ENCODE measurements at regions not wholly inside any gene's neighbourhood (a gene's known extent, or its start where the extent isn't known, plus 50 kb on each side); places are given as distances from the start of the nearest gene placed in this dataset.

- Histone ChIP-seq H3K4me2 (ENCODE audit: insufficient read depth, low read length) (peak overlapping the region; percentile 72), H3K27me3 (ENCODE audit: control insufficient read depth in 2 of 2, insufficient read depth in 2 of 2, low read length in 2 of 2) (no peaks in the 10 kb centered on the region), H3K36me3 (ENCODE audit: control insufficient read depth in 2 of 2, extremely low read depth in 1 of 2, insufficient read depth in 2 of 2, low read length in 2 of 2) (no peaks in the 10 kb centered on the region), H4K20me1 (replicated peaks; ENCODE audit: control insufficient read depth, extremely low read depth, insufficient read depth, low read length) (no peaks in the 10 kb centered on the region), H3K9me3 (replicated peaks; ENCODE audit: control insufficient read depth, insufficient read depth, low read length) (no peaks in the 10 kb centered on the region), H3K27ac (ENCODE audit: insufficient read depth, low read depth, low read length) (peak overlapping the region; percentile 54), H3K79me2 (ENCODE audit: control insufficient read depth, insufficient read depth, low read length) (no peaks in the 10 kb centered on the region), H3K4me3 (replicated peaks in 1 of 3; ENCODE audit: insufficient read depth in 1 of 3, low read depth in 1 of 3, low read length in 3 of 3) (peak overlapping the region; percentile 70 to 87 (median 86)), H3K9ac (replicated peaks; ENCODE audit: extremely low read depth, insufficient read depth, low read length) (peak overlapping the region; percentile 70), H2AFZ (ENCODE audit: low read depth, low read length) (peak overlapping the region; percentile 93), H3K4me1 (ENCODE audit: control insufficient read depth, extremely low read depth, insufficient read depth, low read length) (peaks cover 14% of the 10 kb centered on the region), H3K9me1 (replicated peaks; ENCODE audit: control insufficient read depth, extremely low read depth, insufficient read depth, low read length) (no peaks in the 10 kb centered on the region)
- intact Hi-C loops (cut with micrococcal nuclease) (loop anchor here (1.0 to 2.0 kb wide), 3 partner anchors 16 to 577 kb away; partner anchors contain the start of gene FAM120AOS), dilution Hi-C loops (cut with MboI; ENCODE audit: extremely low pct_ligation_motif_present, low sequenced_read_pairs) (no loop called here)
- ChIA-PET POLR2A (no interaction called here), CTCF (interaction anchor here (1.2 kb wide), 1 partner anchor 16 kb away, joined by 5 read pairs; no protein-coding TSS in a partner anchor)
- BruUV-seq (replicated peaks) = no TSS peak
- TF ChIP-seq POLR2AphosphoS5 (IDR thresholded peaks at IDR 0.05; ENCODE audit: insufficient read depth, low read depth, low read length) (no peak), MAX (IDR thresholded peaks at IDR 0.05; ENCODE audit: insufficient read depth, insufficient read length) (no peak), GATA2 (IDR thresholded peaks at IDR 0.05; ENCODE audit: insufficient read depth, insufficient read length, low read depth, low read length) (no peak)
- FAIRE-seq (no peak), DNase-seq (ENCODE audit: low read depth, low spot score) (no peak)
These were observed 54.3 kb upstream of the PTPDC1 start for GRCh38 chr9:94029932-94030317.

DNA sequence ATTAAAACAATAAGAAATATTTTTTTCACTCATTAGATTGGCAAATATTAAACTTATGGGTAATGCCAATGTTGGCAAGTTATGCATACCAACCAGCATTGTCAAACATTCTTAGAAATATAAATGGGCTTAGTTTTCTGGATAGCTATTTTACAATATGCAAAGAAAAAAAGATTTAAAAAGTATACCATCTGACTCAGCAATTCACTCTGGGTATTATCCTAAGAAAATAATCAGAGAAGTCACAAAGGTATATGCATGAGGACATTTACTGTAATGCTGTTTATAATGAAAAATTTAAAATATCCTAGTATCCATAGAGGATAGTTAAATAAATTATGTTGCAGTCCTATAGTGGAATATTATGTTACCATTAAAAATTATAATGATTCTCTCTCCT is 57.4 kb upstream of the PTPDC1 start:
- no peaks in the 10 kb centered on the region for H3K27me3 ChIP-seq (ENCODE audit: control insufficient read depth in 2 of 2, insufficient read depth in 2 of 2, low read length in 2 of 2)
- CTCF ChIA-PET = interaction anchor here (1.9 kb wide), 1 partner anchor 13 kb away, joined by 15 read pairs; no protein-coding TSS in a partner anchor
- intact Hi-C loops (cut with micrococcal nuclease) = no loop called here

More for the DNA sequence above, 57.4 kb upstream of the PTPDC1 start:
- no peak overlapping the region for H3K9ac ChIP-seq (replicated peaks; ENCODE audit: extremely low read depth, insufficient read depth, low read length)
- TF ChIP-seq, protein P1, sequence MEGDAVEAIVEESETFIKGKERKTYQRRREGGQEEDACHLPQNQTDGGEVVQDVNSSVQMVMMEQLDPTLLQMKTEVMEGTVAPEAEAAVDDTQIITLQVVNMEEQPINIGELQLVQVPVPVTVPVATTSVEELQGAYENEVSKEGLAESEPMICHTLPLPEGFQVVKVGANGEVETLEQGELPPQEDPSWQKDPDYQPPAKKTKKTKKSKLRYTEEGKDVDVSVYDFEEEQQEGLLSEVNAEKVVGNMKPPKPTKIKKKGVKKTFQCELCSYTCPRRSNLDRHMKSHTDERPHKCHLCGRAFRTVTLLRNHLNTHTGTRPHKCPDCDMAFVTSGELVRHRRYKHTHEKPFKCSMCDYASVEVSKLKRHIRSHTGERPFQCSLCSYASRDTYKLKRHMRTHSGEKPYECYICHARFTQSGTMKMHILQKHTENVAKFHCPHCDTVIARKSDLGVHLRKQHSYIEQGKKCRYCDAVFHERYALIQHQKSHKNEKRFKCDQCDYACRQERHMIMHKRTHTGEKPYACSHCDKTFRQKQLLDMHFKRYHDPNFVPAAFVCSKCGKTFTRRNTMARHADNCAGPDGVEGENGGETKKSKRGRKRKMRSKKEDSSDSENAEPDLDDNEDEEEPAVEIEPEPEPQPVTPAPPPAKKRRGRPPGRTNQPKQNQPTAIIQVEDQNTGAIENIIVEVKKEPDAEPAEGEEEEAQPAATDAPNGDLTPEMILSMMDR (IDR thresholded peaks at IDR 0.05; ENCODE audit: extremely low read depth in 1 of 2, insufficient read depth in 1 of 2, low read depth in 1 of 2, low read length in 2 of 2) = no peak
- TF ChIP-seq JUN (IDR thresholded peaks at IDR 0.05; ENCODE audit: borderline replicate concordance, insufficient read depth, insufficient read length, low read depth) (no peak), FOS (IDR thresholded peaks at IDR 0.05; ENCODE audit: borderline replicate concordance, insufficient read depth, low read length) (no peak), MAX (IDR thresholded peaks at IDR 0.05; ENCODE audit: insufficient read depth, insufficient read length) (no peak), EZH2 (IDR thresholded peaks at IDR 0.05; ENCODE audit: borderline replicate concordance, low read depth, low read length, severe bottlenecking) (no peak), POLR2A (IDR thresholded peaks at IDR 0.05; ENCODE audit: low read depth, low read length) (no peak), POLR2AphosphoS5 (IDR thresholded peaks at IDR 0.05; ENCODE audit: insufficient read depth, low read depth, low read length) (no peak), GATA2 (IDR thresholded peaks at IDR 0.05; ENCODE audit: insufficient read depth, insufficient read length, low read depth, low read length) (no peak), MYC (IDR thresholded peaks at IDR 0.05; ENCODE audit: low read depth, low read length) (no peak)
- H3K36me3 ChIP-seq (ENCODE audit: control insufficient read depth in 2 of 2, extremely low read depth in 1 of 2, insufficient read depth in 2 of 2, low read length in 2 of 2) = no peaks in the 10 kb centered on the region
- no peak overlapping the region for H3K4me3 ChIP-seq (replicated peaks in 1 of 3; ENCODE audit: insufficient read depth in 1 of 3, low read depth in 1 of 3, low read length in 3 of 3)
- H3K9me1 ChIP-seq (replicated peaks; ENCODE audit: control insufficient read depth, extremely low read depth, insufficient read depth, low read length) = no peaks in the 10 kb centered on the region
- FAIRE-seq = no peak
- peaks cover 14% of the 10 kb centered on the region for H3K4me1 ChIP-seq (ENCODE audit: control insufficient read depth, extremely low read depth, insufficient read depth, low read length)
- DNase-seq (ENCODE audit: low read depth, low spot score) = no peak
- no peak overlapping the region for H3K4me2 ChIP-seq (ENCODE audit: insufficient read depth, low read length)
- POLR2A ChIA-PET = no interaction called here
- dilution Hi-C loops (cut with MboI; ENCODE audit: extremely low pct_ligation_motif_present, low sequenced_read_pairs) = no loop called here
- H3K27ac ChIP-seq (ENCODE audit: insufficient read depth, low read depth, low read length) = no peak overlapping the region
- H2AFZ ChIP-seq (ENCODE audit: low read depth, low read length) = no peak overlapping the region
- H4K20me1 ChIP-seq (replicated peaks; ENCODE audit: control insufficient read depth, extremely low read depth, insufficient read depth, low read length) = no peaks in the 10 kb centered on the region
- no peaks in the 10 kb centered on the region for H3K9me3 ChIP-seq (replicated peaks; ENCODE audit: control insufficient read depth, insufficient read depth, low read length)
- no TSS peak for BruUV-seq (replicated peaks)
- H3K79me2 ChIP-seq (ENCODE audit: control insufficient read depth, insufficient read depth, low read length) = no peaks in the 10 kb centered on the region
